GM19397 (cell line): ENCODE measurements at regions not wholly inside any gene's neighbourhood (a gene's known extent, or its start where the extent isn't known, plus 50 kb on each side); places are given as distances from the start of the nearest gene placed in this dataset.

Experiments used
- ATAC-seq: cut with Tn5 transposase; IDR thresholded peaks from one replicate; pipeline ENCODE4 v1.9.1; 2021; ENCODE audit warnings: mild to moderate bottlenecking, moderate library complexity; ENCODE audit not compliant: unreplicated experiment

DNA sequence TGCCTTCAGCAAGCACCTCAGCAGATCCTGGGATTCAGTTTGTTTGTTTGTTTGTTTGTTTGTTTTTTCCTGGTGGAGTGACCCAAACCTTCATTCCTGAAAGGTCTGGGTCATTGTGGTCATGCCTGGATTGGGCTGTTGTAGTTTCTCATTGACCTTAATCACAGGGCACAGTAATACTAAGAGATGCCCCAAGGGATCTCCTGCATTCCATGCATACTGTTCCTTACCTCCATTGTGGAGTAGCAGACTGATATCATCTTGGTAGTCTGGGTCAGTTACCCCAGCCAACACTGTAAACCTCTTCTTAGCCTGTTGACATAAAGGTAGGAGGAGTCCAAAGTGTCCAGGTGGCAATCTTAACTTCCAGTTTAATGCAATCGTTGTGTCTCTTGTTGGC lies 1466.7 kb upstream of the CDH9 start:
- ATAC-seq, result no peak

DNA sequence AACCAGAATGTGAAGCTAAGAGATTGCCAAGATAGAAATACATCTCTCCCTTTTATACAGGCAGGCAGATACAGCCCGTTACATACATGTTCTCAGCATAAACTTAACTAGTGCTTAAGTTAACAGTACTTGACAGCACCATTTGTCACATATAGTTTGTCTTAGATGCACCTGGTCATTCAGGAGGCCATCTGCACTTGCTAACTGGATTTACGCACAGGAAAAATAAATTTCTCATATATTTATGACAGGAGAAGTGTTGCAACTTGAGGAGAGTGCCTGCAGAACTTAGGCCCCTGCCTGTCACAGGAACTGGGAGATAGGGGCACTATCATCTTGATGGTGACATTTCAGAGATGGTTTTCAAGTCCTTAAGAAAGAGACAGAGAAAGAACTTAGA lies 1462.1 kb upstream of the CDH9 start:
- ATAC-seq, result no peak

DNA sequence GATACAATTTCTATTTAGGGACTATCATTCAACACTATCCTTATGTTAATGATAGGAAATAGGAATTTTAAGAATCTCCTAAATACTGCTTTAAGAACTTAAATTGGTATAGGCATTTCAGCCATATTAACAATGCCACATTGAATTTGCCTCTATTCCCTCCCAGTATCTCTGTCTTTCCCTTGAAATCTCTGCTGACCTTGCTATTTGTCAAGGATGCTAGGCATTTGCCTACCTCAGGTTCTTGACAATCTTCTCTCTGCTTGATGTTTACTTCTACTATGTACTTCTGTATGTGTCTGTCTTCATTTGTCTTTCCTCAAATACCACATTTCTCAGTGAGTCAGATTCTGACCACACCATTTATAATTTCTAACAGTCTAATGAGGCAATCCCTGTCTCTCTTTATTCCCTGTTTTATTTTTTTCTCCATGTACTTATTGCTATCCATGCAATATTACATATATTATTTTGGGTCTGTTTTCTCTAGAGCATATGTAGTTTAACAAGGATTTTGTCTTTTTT lies 1461.4 kb upstream of the CDH9 start:
- no peak for ATAC-seq

DNA sequence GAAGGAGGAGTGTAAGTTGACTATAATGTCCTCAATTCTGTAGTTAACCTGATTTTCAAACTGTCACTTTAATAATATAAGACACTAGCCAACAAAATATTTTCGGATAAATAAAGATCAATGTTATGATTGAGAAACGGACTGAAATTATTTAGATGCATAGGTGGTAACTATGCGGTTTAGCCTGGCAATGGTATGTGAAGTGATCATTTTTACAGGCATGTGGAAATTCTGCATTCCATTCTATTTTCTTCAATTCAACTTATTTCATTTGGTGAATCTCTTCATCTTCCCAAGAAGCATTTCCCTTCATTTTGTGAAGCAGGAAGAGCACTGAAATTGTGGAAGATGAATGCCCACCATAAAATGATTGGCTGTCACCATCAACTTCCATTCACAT lies 1457.5 kb upstream of the CDH9 start:
- no peak for ATAC-seq

DNA sequence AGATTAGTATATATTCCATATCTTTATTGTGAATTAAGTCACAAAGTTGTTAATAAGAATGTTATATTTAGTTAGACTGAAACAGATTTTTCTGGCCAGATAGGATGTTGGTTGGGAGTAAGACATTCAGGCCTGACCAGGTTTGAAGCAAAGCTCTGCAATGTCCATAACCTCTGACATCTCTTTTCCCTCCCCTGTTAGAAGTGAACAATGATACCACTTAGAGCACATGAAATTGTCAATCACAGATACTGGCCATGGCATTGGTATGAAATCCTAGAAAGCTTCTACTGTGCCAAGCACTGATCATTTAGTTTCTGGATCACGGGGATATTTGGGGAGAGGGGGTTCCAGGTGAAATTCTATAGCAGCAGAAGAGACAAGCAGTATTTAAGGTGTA lies 1455.1 kb upstream of the CDH9 start:
- ATAC-seq, result no peak

DNA sequence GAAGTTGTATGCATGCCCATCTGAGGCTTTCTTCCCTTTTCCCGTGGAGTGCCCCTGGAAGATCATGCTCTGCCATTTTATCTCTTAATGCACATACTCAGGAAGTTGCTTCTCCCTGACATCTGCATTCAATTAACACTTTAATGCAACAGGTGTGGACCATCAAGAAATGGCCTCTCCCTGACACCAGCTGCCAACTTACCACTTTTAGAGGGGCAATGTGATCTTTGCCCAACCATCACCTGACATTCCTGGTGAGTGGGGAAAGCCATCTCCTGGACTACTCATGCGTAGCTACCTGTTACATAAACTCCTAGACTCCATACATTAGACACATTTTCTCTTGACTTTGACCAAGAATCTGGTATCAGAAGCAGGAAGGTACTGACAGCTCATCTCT lies 1450.4 kb upstream of the CDH9 start:
- no peak for ATAC-seq

- ATAC-seq, result no peak
Measured at GRCh38 chr5:28483327-28484025, 1445.1 kb upstream of the CDH9 start.

- ATAC-seq, result no peak
Measured at GRCh38 chr5:28473531-28474107, 1435.2 kb upstream of the CDH9 start.

DNA sequence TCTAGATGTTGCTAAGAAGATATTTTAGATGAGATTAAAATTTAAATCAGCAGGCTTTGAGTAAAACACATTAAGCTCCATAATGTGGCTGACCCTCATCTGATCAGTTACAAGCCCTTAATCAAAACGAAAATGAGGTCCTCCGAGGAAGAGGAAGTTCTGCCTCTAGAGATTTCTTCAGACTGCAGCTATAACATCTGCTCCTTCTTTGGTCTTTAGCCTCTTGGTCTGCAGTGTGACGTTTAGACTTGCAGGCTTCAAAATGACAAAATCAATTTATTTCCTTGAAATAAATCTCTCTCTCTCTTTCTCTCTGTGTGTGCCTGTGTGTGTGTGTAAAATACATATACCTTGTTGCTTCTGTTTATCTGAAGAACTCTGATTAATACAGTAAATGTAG lies 1429.8 kb upstream of the CDH9 start:
- no peak for ATAC-seq

GRCh38 chr5:28463728-28464127 lies 1425.3 kb upstream of the CDH9 start:
- ATAC-seq, result no peak

- no peak for ATAC-seq
Measured at GRCh38 chr5:28451483-28451882, 1413.1 kb upstream of the CDH9 start.

GRCh38 chr5:28450997-28451396 lies 1412.6 kb upstream of the CDH9 start:
- ATAC-seq, result no peak

DNA sequence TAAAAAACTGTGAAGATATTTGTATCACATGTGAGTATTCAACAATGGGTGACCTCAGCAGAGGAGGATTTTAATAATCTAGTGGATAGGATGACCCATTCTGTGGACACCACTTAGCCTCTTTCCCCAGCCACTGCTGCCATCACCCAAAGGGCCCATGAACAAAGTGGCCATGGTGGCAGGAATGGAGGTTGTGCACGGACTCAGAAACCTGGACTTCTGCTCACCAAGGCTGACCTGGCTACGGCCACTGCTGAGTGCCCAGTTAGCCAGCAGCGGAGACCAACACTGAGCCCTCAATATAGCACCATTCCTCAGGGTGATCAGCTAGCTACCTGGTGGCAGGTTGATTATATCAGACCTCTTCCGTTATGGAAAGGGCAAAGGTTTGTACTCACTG lies 1410.4 kb upstream of the CDH9 start:
- ATAC-seq, result no peak

DNA sequence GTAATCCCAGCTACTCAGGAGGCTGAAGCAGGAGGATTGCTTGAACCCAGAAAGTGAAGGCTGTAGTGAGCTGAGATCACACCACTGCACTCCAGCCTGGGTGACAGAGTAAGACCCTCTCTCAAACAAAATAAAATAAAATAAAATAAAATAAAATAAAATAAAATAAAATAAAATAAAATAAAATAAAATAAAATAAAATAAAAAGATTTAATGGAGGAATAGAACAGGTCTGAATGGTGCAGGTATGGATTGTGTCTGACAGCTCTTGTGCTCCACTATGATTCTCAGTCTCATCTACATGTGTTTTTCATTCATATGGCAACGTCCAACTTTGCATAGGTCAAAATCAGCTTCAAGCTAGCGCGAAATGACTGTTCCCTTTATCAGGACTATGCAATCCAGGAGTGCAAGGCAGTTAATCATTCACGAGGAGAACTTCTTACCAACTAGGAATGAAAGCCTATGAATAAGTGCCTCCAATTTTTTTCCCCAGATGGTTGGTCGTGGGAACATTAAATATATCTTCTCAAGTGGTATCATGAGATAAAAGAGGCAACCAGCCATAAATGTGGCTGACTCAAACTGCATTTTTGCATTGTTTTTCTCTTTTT lies 1392.3 kb upstream of the CDH9 start:
- no peak for ATAC-seq

GRCh38 chr5:28421141-28421540 lies 1382.8 kb upstream of the CDH9 start:
- ATAC-seq, result no peak

GRCh38 chr5:28415791-28416443 lies 1377.5 kb upstream of the CDH9 start:
- no peak for ATAC-seq

DNA sequence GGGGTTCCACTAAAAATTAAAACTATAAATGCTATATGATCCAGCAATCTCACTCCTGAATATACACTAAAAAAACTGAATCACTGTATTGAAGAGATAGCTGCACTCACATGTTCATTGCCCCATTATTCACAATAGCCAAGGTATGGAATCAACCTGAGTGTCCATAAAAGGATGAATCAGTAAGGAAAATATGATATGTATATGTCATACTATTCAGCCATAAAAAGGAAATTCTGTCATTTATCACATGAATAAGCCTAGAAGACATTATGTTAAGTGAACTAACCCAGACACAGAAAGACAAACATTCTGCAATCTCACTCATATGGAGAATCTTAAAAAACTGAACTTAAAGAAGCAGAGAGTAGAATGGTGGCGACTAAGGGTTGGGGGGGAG lies 1376.2 kb upstream of the CDH9 start:
- ATAC-seq, result no peak

GRCh38 chr5:28408651-28409050 lies 1370.3 kb upstream of the CDH9 start:
- no peak for ATAC-seq

DNA sequence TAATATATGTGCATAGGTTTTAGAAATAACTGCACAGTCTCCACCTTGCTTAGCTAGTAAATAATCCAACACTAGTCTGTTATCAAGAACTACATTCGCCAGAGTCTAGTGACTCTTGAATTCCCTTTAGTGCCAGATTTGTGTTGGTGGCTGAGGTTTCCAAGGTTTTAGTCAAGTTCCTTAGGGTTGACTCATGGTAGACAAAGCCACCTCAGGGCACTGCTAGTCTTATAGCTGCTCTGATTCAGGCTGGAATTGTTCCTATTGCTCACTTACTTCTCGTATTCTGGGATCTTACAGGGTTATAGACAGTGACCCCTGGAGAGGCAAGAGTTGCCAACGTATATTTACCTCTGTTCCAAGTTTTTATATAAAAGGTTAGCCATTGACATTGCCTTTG lies 1369.8 kb upstream of the CDH9 start:
- ATAC-seq, result no peak

- no peak for ATAC-seq
Measured at GRCh38 chr5:28404363-28405071, 1366.1 kb upstream of the CDH9 start.

DNA sequence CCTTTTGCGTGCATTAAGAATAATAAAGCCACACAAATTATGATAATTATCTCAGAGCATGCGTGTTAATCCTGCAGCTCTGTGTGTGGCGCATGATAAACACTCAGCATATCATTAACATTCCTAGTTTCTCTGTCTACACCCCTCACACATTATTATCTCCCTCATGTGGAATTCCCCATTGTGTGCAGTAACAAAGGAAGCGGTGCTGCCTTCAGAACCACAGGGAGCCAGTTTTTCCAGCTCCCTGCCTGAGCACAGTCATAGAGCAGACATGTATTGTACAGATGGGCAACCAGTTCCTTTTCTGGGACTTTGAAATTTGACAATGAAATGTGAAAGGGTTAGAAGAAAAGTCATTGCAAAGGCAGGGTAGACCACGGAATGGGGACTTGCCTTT lies 1365.5 kb upstream of the CDH9 start:
- no peak for ATAC-seq
